Neural progenitor cell (in vitro differentiated cells): ENCODE measurements at regions not wholly inside any gene's neighbourhood (a gene's known extent, or its start where the extent isn't known, plus 50 kb on each side); places are given as distances from the start of the nearest gene placed in this dataset.
"Not testable (repeated sequence)": the region's sequence is repeated elsewhere in the genome, so short reads cannot be mapped to it uniquely, and the experiment has no call there.

ENCODE experiments used
- DNase-seq: peaks from one replicate; pipeline ENCODE4 v3.0.0-alpha.2; 2016; ENCODE audit warnings: low spot score
- H2AFZ ChIP-seq: fragments of 200-600 bp; sonication (generic); replicated peaks from 2 replicates; pipeline ENCODE4 v1.6.1; 2016; ENCODE audit warnings: antibody characterized with exemption
- H3F3A ChIP-seq: fragments of 200-600 bp; sonication (generic); 2 replicates; pipeline ENCODE4 v1.6.1; 2016; ENCODE audit warnings: antibody characterized with exemption, low read depth
- H3K27ac ChIP-seq: fragments of 200-600 bp; sonication (generic); 2 replicates; pipeline ENCODE4 v1.5.1; 2016; ENCODE audit warnings: mild to moderate bottlenecking
- H3K27me3 ChIP-seq: fragments of 200-600 bp; sonication (generic); 2 replicates; pipeline ENCODE4 v1.6.1; 2016; ENCODE audit warnings: mild to moderate bottlenecking, moderate library complexity
- H3K36me3 ChIP-seq: fragments of 200-600 bp; sonication (generic); 2 replicates; pipeline ENCODE4 v1.5.1; 2016
- H3K4me1 ChIP-seq: fragments of 200-600 bp; sonication (generic); 2 replicates; pipeline ENCODE4 v1.6.1; 2016; ENCODE audit warnings: mixed run types
- H3K4me2 ChIP-seq: fragments of 200-600 bp; sonication (generic); 2 replicates; pipeline ENCODE4 v1.6.1; 2016
- H3K4me3 ChIP-seq: fragments of 200-600 bp; sonication (generic); 2 replicates; pipeline ENCODE4 v1.5.1; 2016
- H3K79me2 ChIP-seq: fragments of 200-600 bp; sonication (generic); 2 replicates; pipeline ENCODE4 v1.6.1; 2016; ENCODE audit warnings: low read depth
- H3K9ac ChIP-seq: fragments of 200-600 bp; sonication (generic); 2 replicates; pipeline ENCODE4 v1.6.1; 2016
- H3K9me3 ChIP-seq: fragments of 200-600 bp; sonication (generic); 2 replicates; pipeline ENCODE4 v1.5.1; 2016; ENCODE audit warnings: low read depth
- H4K20me1 ChIP-seq: fragments of 200-600 bp; sonication (generic); 2 replicates; pipeline ENCODE4 v1.6.1; 2016; ENCODE audit warnings: low read depth
- H3K27ac Mint-ChIP-seq: 3 replicates; pipeline ENCODE4 v1.8.0; 2021; ENCODE audit warnings: mixed read lengths
- H3K27me3 Mint-ChIP-seq: 2 replicates; pipeline ENCODE4 v1.8.0; 2022; ENCODE audit warnings: low read depth, mild to moderate bottlenecking, inconsistent platforms, moderate library complexity, mixed read lengths; ENCODE audit not compliant: insufficient read depth
- H3K36me3 Mint-ChIP-seq: 3 replicates; pipeline ENCODE4 v1.8.0; 2021; ENCODE audit warnings: mixed read lengths
- H3K4me1 Mint-ChIP-seq: 3 replicates; pipeline ENCODE4 v1.8.0; 2021; ENCODE audit warnings: mixed read lengths
- H3K4me3 Mint-ChIP-seq: 3 replicates; pipeline ENCODE4 v1.8.0; 2021; ENCODE audit warnings: mild to moderate bottlenecking, moderate library complexity, mixed read lengths
- H3K9me3 Mint-ChIP-seq: 3 replicates; pipeline ENCODE4 v1.8.0; 2020; ENCODE audit warnings: mixed read lengths
- CTCF ChIP-seq: fragments of 200-600 bp; sonication (generic); IDR thresholded peaks from 2 replicates; pipeline ENCODE4 v1.5.1; 2017; ENCODE audit warnings: antibody characterized with exemption, mild to moderate bottlenecking
- EZH2 ChIP-seq: fragments of 200-600 bp; sonication (generic); IDR thresholded peaks from 2 replicates; pipeline ENCODE4 v1.6.1; 2017; ENCODE audit warnings: antibody characterized with exemption, mild to moderate bottlenecking, moderate library complexity
- EZH2phosphoT487 ChIP-seq: fragments of 200-600 bp; sonication (generic); IDR thresholded peaks from 2 replicates; pipeline ENCODE4 v1.6.1; 2017; ENCODE audit warnings: antibody characterized with exemption

- H3K27me3 Mint-ChIP-seq: no peaks in the 10 kb centered on the region
- Histone ChIP-seq H2AFZ (no peak overlapping the region), H3K27ac (no peak overlapping the region), H3K4me1 (no peaks in the 10 kb centered on the region), H3K36me3 (no peaks in the 10 kb centered on the region), H3F3A (no peaks in the 10 kb centered on the region), H3K79me2 (no peaks in the 10 kb centered on the region), H3K9ac (no peak overlapping the region), H3K4me3 (no peak overlapping the region), H3K4me2 (no peak overlapping the region), H3K9me3 (no peaks in the 10 kb centered on the region), H3K27me3 (no peaks in the 10 kb centered on the region), H4K20me1 (no peaks in the 10 kb centered on the region)
- no peak overlapping the region for H3K4me3 Mint-ChIP-seq
- peak; percentile 24 for DNase-seq
- H3K9me3 Mint-ChIP-seq: peaks cover 9% of the 10 kb centered on the region
- H3K4me1 Mint-ChIP-seq: peaks cover 7% of the 10 kb centered on the region
- TF ChIP-seq EZH2phosphoT487 (no peak), EZH2 (no peak), CTCF (no peak)
- no peaks in the 10 kb centered on the region for H3K36me3 Mint-ChIP-seq
- H3K27ac Mint-ChIP-seq: no peak overlapping the region
Observed at GRCh38 chr4:58301376-58301999, 1191.3 kb upstream of the IGFBP7 start.

DNA sequence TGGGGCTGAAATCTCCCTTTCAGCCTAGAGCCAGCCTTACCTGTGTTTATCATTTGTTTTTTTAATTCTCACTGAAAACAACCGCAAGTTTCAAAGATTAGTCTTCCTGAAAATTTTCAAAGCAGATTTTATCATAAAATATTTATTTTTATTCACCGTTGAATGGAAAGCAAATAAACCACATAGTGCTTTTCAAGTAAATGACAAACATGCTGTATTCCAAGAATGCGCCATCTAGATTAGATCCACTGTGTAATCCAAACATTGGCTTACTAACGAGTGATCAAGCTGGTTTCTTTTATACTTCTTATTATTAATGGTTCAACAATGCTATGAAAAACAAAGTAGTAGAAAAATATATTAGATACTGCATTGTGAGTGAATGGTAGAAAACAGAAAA lies 1176.2 kb upstream of the IGFBP7 start:
- no peaks in the 10 kb centered on the region for H3K79me2 ChIP-seq
- H3K27me3 ChIP-seq: no peaks in the 10 kb centered on the region
- H3K9ac ChIP-seq: no peak overlapping the region
- H3K9me3 Mint-ChIP-seq: peaks cover 5% of the 10 kb centered on the region
- no peak for TF ChIP-seq EZH2phosphoT487
- no peak for TF ChIP-seq CTCF
- TF ChIP-seq EZH2: no peak
- H3K4me1 Mint-ChIP-seq: no peaks in the 10 kb centered on the region
- H3K36me3 ChIP-seq: no peaks in the 10 kb centered on the region
- no peaks in the 10 kb centered on the region for H3K36me3 Mint-ChIP-seq
- no peak overlapping the region for H3K4me3 ChIP-seq
- no peaks in the 10 kb centered on the region for H3F3A ChIP-seq
- H3K4me1 ChIP-seq: no peaks in the 10 kb centered on the region
- no peak overlapping the region for H3K4me2 ChIP-seq
- no peak overlapping the region for H3K27ac Mint-ChIP-seq
- H3K4me3 Mint-ChIP-seq: no peak overlapping the region
- no peak overlapping the region for H2AFZ ChIP-seq
- no peak for DNase-seq
- no peaks in the 10 kb centered on the region for H3K27me3 Mint-ChIP-seq
- no peaks in the 10 kb centered on the region for H3K9me3 ChIP-seq
- no peak overlapping the region for H3K27ac ChIP-seq
- H4K20me1 ChIP-seq: no peaks in the 10 kb centered on the region

GRCh38 chr4:58280928-58281327 lies 1170.7 kb upstream of the IGFBP7 start:
- not testable (repeated sequence) for H3K79me2 ChIP-seq, H3F3A ChIP-seq, H3K4me1 Mint-ChIP-seq, H3K4me2 ChIP-seq, H4K20me1 ChIP-seq, H2AFZ ChIP-seq, H3K27ac ChIP-seq, H3K9me3 Mint-ChIP-seq, H3K36me3 Mint-ChIP-seq, H3K4me1 ChIP-seq, H3K27me3 ChIP-seq, H3K4me3 ChIP-seq, DNase-seq, H3K9me3 ChIP-seq, H3K36me3 ChIP-seq, H3K9ac ChIP-seq, H3K27ac Mint-ChIP-seq, H3K27me3 Mint-ChIP-seq, H3K4me3 Mint-ChIP-seq

DNA sequence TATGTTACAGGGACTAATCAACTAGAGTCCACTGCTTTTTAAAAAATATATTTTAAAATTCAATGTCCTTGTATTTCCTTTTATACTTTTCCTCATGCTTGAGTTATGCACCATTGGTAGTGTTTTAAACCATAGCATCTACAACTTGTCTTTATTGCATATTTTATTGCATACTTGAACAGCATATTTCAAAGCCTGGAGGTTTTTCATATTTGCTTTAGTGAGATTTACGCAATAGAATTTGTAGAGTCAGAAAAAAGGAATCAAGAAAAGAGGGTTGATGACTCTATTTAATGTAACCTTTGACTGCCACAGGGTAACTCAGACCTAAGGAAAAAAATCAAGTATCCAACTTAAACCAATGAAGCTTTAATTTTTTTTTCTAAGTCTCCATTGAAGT lies 1165.7 kb upstream of the IGFBP7 start:
- H3K79me2 ChIP-seq: no peaks in the 10 kb centered on the region
- H3K27ac ChIP-seq: no peak overlapping the region
- no peaks in the 10 kb centered on the region for H3K9me3 ChIP-seq
- Mint-ChIP-seq H3K9me3 (peaks cover 5% of the 10 kb centered on the region), H3K4me3 (no peak overlapping the region), H3K36me3 (no peaks in the 10 kb centered on the region), H3K4me1 (no peaks in the 10 kb centered on the region), H3K27me3 (no peaks in the 10 kb centered on the region), H3K27ac (no peak overlapping the region)
- H4K20me1 ChIP-seq: no peaks in the 10 kb centered on the region
- no peaks in the 10 kb centered on the region for H3K36me3 ChIP-seq
- H3K4me1 ChIP-seq: no peaks in the 10 kb centered on the region
- H3K4me2 ChIP-seq: no peak overlapping the region
- no peaks in the 10 kb centered on the region for H3K27me3 ChIP-seq
- H2AFZ ChIP-seq: no peak overlapping the region
- no peak for DNase-seq
- TF ChIP-seq EZH2: no peak
- no peak for TF ChIP-seq EZH2phosphoT487
- TF ChIP-seq CTCF: no peak
- no peak overlapping the region for H3K9ac ChIP-seq
- H3F3A ChIP-seq: no peaks in the 10 kb centered on the region
- H3K4me3 ChIP-seq: no peak overlapping the region
